Gastroesophageal sphincter (tissue), 4 donors: ENCODE measurements at regions not wholly inside any gene's neighbourhood (a gene's known extent, or its start where the extent isn't known, plus 50 kb on each side); places are given as distances from the start of the nearest gene placed in this dataset.
"Not testable (repeated sequence)": the region's sequence is repeated elsewhere in the genome, so short reads cannot be mapped to it uniquely, and the experiment has no call there.

ENCODE experiments used
- ATAC-seq: fragments of 150-250 bp; one replicate; pipeline ENCODE4 v1.9.1; 2016; ENCODE audit warnings: mild to moderate bottlenecking, moderate library complexity
- H3K27ac ChIP-seq, 4 donors: fragments of 200-600 bp; sonication (generic) in 3 of 4; 1 replicate in 3 of 4; 2 replicates in 1 of 4; pipeline ENCODE4 v1.5.1; 2016 to 2019
- H3K27me3 ChIP-seq: fragments of 200-600 bp; sonication (generic); one replicate; pipeline ENCODE4 v1.5.1; 2019
- H3K36me3 ChIP-seq, 2 donors: fragments of 200-600 bp; sonication (generic); one replicate each; pipeline ENCODE4 v1.5.1; 2019; ENCODE audit warnings: control low read depth in 1 of 2
- H3K4me1 ChIP-seq, 3 donors: fragments of 200-600 bp; sonication (generic); 1 replicate in 2 of 3; 2 replicates in 1 of 3; pipeline ENCODE4 v1.5.1; 2016 to 2019; ENCODE audit warnings: control low read depth in 2 of 3
- H3K4me3 ChIP-seq, 2 donors: fragments of 200-600 bp; sonication (generic); one replicate each; pipeline ENCODE4 v1.5.1; 2019; ENCODE audit warnings: mild to moderate bottlenecking in 1 of 2, moderate library complexity in 1 of 2
- H3K9me3 ChIP-seq, 3 donors: fragments of 200-600 bp; sonication (generic); one replicate each; pipeline ENCODE4 v1.5.1; 2017 to 2019; ENCODE audit warnings: control low read depth in 2 of 3
- EP300 ChIP-seq: sonication (generic); formaldehyde crosslinking; IDR thresholded peaks from one replicate; pipeline ENCODE4 v1.6.1; 2017; ENCODE audit warnings: antibody characterized with exemption, mild to moderate bottlenecking
- POLR2A ChIP-seq, 2 donors: fragments of 450-650 bp; IDR thresholded peaks; one replicate each; pipeline ENCODE4 v1.6.1; 2017; ENCODE audit warnings: antibody characterized with exemption in 2 of 2, mild to moderate bottlenecking in 2 of 2, moderate library complexity in 1 of 2
- POLR2AphosphoS5 ChIP-seq: sonication (generic); formaldehyde crosslinking; IDR thresholded peaks from one replicate; pipeline ENCODE4 v1.6.1; 2017; ENCODE audit warnings: antibody characterized with exemption
- WGBS, 2 donors: methylation state at CpG; one replicate each; pipeline ENCODE4 v1.1.5; 2018; ENCODE audit warnings: low coverage in 1 of 2; 5-methylcytosine and 5-hydroxymethylcytosine counted together
- TF ChIP-seq, protein P1 (sequence below), 4 experiments: fragments of 200-600 bp in 2 of 4; fragments of 450-650 bp in 2 of 4; sonication (generic) in 1 of 4; IDR thresholded peaks; one replicate each; pipeline ENCODE4 v1.5.1; 2017 to 2019; ENCODE audit warnings: antibody characterized with exemption in 4 of 4, mild to moderate bottlenecking in 2 of 4, moderate library complexity in 2 of 4

DNA sequence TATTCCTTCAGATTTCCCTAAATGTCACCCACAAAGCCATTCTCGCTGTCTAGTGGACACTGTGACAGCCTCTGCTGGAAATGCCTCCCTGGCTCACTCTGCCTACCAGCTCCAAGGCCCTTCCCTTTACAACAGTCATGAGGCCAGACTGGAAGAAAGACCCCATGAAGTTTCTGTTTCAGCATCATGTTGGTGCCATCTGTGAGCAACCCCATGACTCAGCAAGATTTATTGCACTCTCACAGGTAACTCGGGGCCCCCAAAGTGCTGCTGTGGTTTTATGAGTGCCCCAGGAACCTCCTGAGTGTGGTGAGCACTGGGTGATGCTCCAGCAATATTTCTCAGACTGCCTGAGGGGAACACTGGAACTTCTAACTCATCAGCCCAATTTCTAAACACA, 218.6 kb downstream of the ZNF33B start:
- H3K4me3 ChIP-seq = no peak overlapping the region
- no peaks in the 10 kb centered on the region for H3K9me3 ChIP-seq
- ATAC-seq = no peak
- WGBS, 2 donors = 38% methylated on average over 2 of the region's 2 CpGs; no CpG with 5 or more reads in 1 of the 2 donors
- no peaks in the 10 kb centered on the region for H3K36me3 ChIP-seq
- TF ChIP-seq, protein P1, sequence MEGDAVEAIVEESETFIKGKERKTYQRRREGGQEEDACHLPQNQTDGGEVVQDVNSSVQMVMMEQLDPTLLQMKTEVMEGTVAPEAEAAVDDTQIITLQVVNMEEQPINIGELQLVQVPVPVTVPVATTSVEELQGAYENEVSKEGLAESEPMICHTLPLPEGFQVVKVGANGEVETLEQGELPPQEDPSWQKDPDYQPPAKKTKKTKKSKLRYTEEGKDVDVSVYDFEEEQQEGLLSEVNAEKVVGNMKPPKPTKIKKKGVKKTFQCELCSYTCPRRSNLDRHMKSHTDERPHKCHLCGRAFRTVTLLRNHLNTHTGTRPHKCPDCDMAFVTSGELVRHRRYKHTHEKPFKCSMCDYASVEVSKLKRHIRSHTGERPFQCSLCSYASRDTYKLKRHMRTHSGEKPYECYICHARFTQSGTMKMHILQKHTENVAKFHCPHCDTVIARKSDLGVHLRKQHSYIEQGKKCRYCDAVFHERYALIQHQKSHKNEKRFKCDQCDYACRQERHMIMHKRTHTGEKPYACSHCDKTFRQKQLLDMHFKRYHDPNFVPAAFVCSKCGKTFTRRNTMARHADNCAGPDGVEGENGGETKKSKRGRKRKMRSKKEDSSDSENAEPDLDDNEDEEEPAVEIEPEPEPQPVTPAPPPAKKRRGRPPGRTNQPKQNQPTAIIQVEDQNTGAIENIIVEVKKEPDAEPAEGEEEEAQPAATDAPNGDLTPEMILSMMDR (IDR thresholded peaks at IDR 0.05) = no peak
- TF ChIP-seq POLR2AphosphoS5 (no peak), EP300 (no peak), POLR2A (IDR thresholded peaks at IDR 0.05) (no peak)
- H3K27me3 ChIP-seq = no peaks in the 10 kb centered on the region
- H3K27ac ChIP-seq = no peak overlapping the region
- no peaks in the 10 kb centered on the region for H3K4me1 ChIP-seq

DNA sequence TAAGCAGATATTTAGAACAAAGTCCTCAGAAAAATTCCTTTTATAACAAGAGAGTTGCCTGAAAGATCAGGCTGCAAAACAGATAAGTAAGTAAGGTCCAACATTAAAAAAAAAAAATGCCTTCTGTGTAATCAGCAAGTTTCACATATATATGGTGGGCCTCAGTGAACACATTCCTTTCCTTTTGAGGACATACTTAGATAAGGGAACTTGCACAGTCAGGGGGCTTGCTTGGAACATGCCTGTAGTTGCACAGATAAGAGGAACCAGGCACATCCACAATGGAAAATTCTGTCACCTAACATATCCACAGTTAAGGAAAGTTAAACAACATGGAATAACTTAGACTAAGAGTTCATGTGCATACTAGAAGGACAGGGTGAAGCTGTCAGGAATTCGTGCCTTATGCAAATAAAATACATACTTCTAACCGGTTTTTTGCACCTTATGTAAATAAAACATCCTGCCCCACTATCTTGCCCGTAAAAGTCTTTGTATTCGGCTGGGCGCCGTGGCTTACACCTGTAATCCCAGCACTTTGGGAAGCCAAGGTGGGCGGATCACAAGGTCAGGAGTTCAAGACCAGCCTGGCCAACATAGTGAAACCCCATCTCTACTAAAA, 257.3 kb downstream of the ZNF33B start:
- WGBS, 2 donors = 50 to 76% methylated on average over 1 to 4 of the region's 7 CpGs

DNA sequence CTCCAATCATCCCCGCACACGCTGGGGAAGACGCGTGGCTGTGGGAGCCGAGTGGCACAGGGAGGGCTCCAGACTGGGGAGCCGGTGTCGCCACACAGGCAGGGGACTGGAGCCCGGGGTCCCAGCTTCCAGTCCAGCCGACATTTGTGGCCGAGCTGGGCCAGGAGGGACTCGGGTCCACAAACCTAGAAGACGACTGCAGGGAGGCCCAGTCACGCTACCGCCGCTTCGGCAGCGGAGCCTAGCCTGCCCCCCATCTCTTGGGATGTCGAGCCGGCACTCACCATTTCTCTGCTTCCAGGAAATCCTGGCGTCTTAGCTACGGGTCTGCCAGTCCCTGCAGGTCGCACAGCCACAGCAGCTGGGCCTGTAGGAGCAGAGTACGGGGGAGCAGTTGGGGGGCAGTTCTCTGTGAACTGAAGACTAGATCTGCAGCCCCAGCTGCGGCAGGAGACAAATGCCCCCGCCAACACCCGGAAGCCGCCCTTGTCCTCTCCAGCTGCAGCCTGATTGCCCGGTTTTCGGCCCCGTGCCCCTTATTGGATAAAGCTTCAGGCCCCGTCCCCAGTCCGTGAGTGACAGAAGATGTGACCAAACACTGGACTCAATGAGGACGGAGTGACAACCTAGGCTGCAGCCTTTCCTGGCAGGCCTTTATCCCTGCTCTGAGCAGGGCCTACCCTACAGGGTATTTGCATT, 270.7 kb downstream of the ZNF33B start:
- Histone ChIP-seq H3K9me3 (no peaks in the 10 kb centered on the region), H3K36me3 (no peaks in the 10 kb centered on the region), H3K27me3 (peaks cover 3% of the 10 kb centered on the region), H3K4me1 (no peaks in the 10 kb centered on the region), H3K27ac (peak overlapping the region in 2 of 4 donors; percentile 49 to 78), H3K4me3 (peak overlapping the region; percentile 56 to 65)
- WGBS, 2 donors = 14% methylated on average over 4 of the region's 33 CpGs; no CpG with 5 or more reads in 1 of the 2 donors
- TF ChIP-seq EP300 = no peak
- TF ChIP-seq, protein P1 (IDR thresholded peaks at IDR 0.05) = no peak
- TF ChIP-seq POLR2AphosphoS5 = no peak
- TF ChIP-seq POLR2A (IDR thresholded peaks at IDR 0.05) = no peak
- peak; percentile 81 for ATAC-seq

More for the DNA sequence above, 257.3 kb downstream of the ZNF33B start:
- no peak overlapping the region for H3K4me3 ChIP-seq
- H3K4me1 ChIP-seq = no peaks in the 10 kb centered on the region
- no peaks in the 10 kb centered on the region for H3K27me3 ChIP-seq
- no peak overlapping the region for H3K27ac ChIP-seq
- H3K9me3 ChIP-seq = no peaks in the 10 kb centered on the region
- TF ChIP-seq, protein P1 (IDR thresholded peaks at IDR 0.05) = no peak
- TF ChIP-seq EP300 = no peak
- TF ChIP-seq POLR2AphosphoS5 = no peak
- TF ChIP-seq POLR2A (IDR thresholded peaks at IDR 0.05) = no peak
- no peak for ATAC-seq
- no peaks in the 10 kb centered on the region for H3K36me3 ChIP-seq

DNA sequence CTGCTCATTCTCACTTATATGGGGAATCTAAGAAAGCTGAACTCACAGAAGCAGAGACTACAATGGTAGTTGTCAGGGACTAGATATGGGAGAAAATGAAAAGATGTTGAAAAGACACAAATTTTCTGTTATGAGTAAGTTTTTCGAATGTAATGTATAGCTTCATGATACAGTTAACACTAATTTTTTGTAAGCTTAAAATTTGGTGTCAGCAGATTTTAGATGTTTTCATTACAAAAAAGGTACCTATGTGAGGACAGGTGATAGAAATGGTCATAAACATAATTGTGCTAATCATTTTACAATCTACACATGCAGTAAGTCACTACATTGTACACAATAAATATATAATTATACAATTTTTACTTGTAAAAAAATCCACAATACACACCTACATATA, 286.6 kb downstream of the ZNF33B start:
- Histone ChIP-seq H3K27me3 (no peaks in the 10 kb centered on the region), H3K27ac (no peak overlapping the region), H3K4me3 (no peak overlapping the region), H3K36me3 (peaks cover 0 to 9% of the 10 kb centered on the region in 2 donors), H3K9me3 (peaks cover 0 to 24% (median 0%) of the 10 kb centered on the region in 3 donors), H3K4me1 (no peaks in the 10 kb centered on the region)
- TF ChIP-seq, protein P1 (IDR thresholded peaks at IDR 0.05) = no peak
- TF ChIP-seq POLR2A (IDR thresholded peaks at IDR 0.05) = no peak
- ATAC-seq = no peak
- WGBS, 2 donors = 64 to 83% methylated on average over 1 of the region's 1 CpG

DNA sequence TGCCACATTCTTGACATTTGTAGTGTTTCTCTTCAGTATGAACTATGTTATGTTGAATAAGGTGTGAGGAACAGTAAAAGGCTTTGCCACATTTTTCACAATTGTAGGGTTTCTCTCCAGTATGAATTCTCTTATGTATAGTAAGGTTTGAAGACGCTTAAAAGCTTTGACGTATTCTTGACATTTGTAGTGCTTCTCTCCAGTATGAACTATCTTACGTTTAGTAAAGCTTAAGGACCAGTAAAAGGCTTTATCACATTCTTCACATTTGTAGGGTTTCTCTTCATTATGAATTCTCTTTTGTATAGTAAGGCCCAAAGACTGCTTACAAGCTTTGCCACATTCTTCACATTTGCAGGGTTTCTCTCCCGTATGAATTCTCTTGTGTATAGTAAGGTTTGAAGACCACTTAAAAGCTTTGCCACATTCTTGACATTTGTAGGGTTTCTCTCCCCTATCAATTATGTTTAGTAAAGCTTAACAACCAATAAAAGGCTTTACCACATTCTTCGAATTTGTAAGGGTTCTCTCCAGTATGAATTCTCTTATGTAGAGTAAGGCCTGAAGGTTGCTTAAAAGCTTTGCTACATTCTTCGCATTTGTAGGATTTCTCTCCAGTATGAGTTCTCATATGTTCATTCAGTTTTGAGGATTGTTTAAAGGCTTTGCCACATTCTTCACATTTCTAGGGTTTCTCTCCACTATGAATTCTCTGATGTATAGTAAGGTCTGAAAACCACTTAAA, 301.6 kb downstream of the ZNF33B start:
- Histone ChIP-seq H3K36me3 (peaks cover 0 to 16% of the 10 kb centered on the region in 2 donors), H3K9me3 (peaks cover 0 to 91% (median 3%) of the 10 kb centered on the region in 3 donors)
- not testable (repeated sequence) for H3K4me3 ChIP-seq, H3K4me1 ChIP-seq, ATAC-seq, H3K27ac ChIP-seq, H3K27me3 ChIP-seq
- WGBS, 2 donors = 78 to 81% methylated on average over 6 of the region's 6 CpGs

DNA sequence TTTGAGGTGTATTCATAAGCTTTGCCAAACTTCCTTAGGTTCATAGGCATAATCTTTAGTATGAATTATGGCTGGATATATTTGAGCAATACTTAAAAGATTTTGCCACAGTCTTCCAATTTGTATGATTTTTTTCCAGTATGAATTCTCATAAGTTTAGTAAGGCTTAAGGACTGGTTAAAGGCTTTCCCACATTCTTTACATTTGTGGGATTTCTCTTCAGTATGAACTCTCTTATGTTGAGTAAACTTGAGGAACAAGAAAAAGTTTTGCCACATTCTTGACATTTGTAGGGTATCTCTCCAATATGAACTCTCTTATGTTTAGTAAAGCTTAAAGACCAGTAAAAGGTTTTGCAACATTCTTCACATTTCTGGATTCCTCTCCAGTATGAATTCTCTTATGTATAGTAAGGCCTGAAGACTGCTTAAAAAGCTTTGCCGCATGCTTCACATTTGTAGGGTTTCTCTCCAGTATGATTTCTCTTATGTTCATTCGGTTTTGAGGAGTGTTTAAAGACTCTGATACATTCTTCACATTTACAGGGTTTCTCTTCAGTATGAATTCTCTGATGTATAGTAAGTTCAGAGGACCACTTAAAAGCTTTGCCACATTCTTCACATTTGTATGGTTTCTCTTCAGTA, 302.6 kb downstream of the ZNF33B start:
- H3K4me3 ChIP-seq, H3K27ac ChIP-seq, ATAC-seq, H3K36me3 ChIP-seq, H3K27me3 ChIP-seq, H3K4me1 ChIP-seq: not testable (repeated sequence)
- WGBS, 2 donors = 67 to 85% methylated on average over 2 of the region's 2 CpGs
- H3K9me3 ChIP-seq = peaks cover 2 to 93% (median 3%) of the 10 kb centered on the region in 3 donors
